ENCODE measurements at regions not wholly inside any gene's neighbourhood (a gene's known extent, or its start where the extent isn't known, plus 50 kb on each side); places are given as distances from the start of the nearest gene placed in this dataset.

- peaks cover 3% of the 10 kb centered on the region for H3K27me3 ChIP-seq (replicated peaks; ENCODE audit: control insufficient read depth, insufficient read depth, low read length)
- H3K4me3 ChIP-seq (replicated peaks; ENCODE audit: low read depth, low read length), result no peak overlapping the region
- peaks cover under 1% of the 10 kb centered on the region for H3K36me3 ChIP-seq (ENCODE audit: control insufficient read depth, insufficient read depth, low read length)
- DNase-seq (ENCODE audit: extremely low read depth, insufficient read length), result no peak
- TF ChIP-seq CTCF (IDR thresholded peaks at IDR 0.05; ENCODE audit: insufficient read depth, low read length, poor library complexity, severe bottlenecking), result no peak
Measured at GRCh38 chr1:25051906-25052305, 121.8 kb upstream of the RUNX3 start.

GRCh38 chr1:25051504-25051903, 121.4 kb upstream of the RUNX3 start:
- Histone ChIP-seq H3K27me3 (replicated peaks; ENCODE audit: control insufficient read depth, insufficient read depth, low read length) (peaks cover 3% of the 10 kb centered on the region), H3K4me3 (replicated peaks; ENCODE audit: low read depth, low read length) (no peak overlapping the region), H3K36me3 (ENCODE audit: control insufficient read depth, insufficient read depth, low read length) (peaks cover 1% of the 10 kb centered on the region)
- no peak for TF ChIP-seq CTCF (IDR thresholded peaks at IDR 0.05; ENCODE audit: insufficient read depth, low read length, poor library complexity, severe bottlenecking)
- DNase-seq (ENCODE audit: extremely low read depth, insufficient read length), result no peak

GRCh38 chr1:25050165-25050564, 120.1 kb upstream of the RUNX3 start:
- no peak for TF ChIP-seq CTCF (IDR thresholded peaks at IDR 0.05; ENCODE audit: insufficient read depth, low read length, poor library complexity, severe bottlenecking)
- no peak overlapping the region for H3K4me3 ChIP-seq (replicated peaks; ENCODE audit: low read depth, low read length)
- DNase-seq (ENCODE audit: extremely low read depth, insufficient read length), result no peak
- peaks cover 3% of the 10 kb centered on the region for H3K27me3 ChIP-seq (replicated peaks; ENCODE audit: control insufficient read depth, insufficient read depth, low read length)
- peaks cover 1% of the 10 kb centered on the region for H3K36me3 ChIP-seq (ENCODE audit: control insufficient read depth, insufficient read depth, low read length)

GRCh38 chr1:25049190-25049589, 119.1 kb upstream of the RUNX3 start:
- Histone ChIP-seq H3K36me3 (ENCODE audit: control insufficient read depth, insufficient read depth, low read length) (peaks cover 1% of the 10 kb centered on the region), H3K27me3 (replicated peaks; ENCODE audit: control insufficient read depth, insufficient read depth, low read length) (peaks cover 3% of the 10 kb centered on the region), H3K4me3 (replicated peaks; ENCODE audit: low read depth, low read length) (no peak overlapping the region)
- no peak for DNase-seq (ENCODE audit: extremely low read depth, insufficient read length)
- TF ChIP-seq CTCF (IDR thresholded peaks at IDR 0.05; ENCODE audit: insufficient read depth, low read length, poor library complexity, severe bottlenecking), result no peak

- Histone ChIP-seq H3K4me3 (replicated peaks; ENCODE audit: low read depth, low read length) (no peak overlapping the region), H3K27me3 (replicated peaks; ENCODE audit: control insufficient read depth, insufficient read depth, low read length) (peaks cover under 1% of the 10 kb centered on the region), H3K36me3 (ENCODE audit: control insufficient read depth, insufficient read depth, low read length) (peaks cover 1% of the 10 kb centered on the region)
- DNase-seq (ENCODE audit: extremely low read depth, insufficient read length), result no peak
- no peak for TF ChIP-seq CTCF (IDR thresholded peaks at IDR 0.05; ENCODE audit: insufficient read depth, low read length, poor library complexity, severe bottlenecking)
Measured at GRCh38 chr1:25048728-25049127, 118.7 kb upstream of the RUNX3 start.
